AG04449 (cell line): ENCODE measurements at regions not wholly inside any gene's neighbourhood (a gene's known extent, or its start where the extent isn't known, plus 50 kb on each side); places are given as distances from the start of the nearest gene placed in this dataset.

Experiments
- CTCF ChIA-PET: fragments of 350-600 bp; formaldehyde crosslinking; extraction: SDS; loops from one replicate; lab custom pipeline; 2021; ENCODE audit warnings: antibody characterized with exemption; lab: Yijun Ruan, JAX
- POLR2A ChIA-PET: fragments of 400-600, 350-600 bp; formaldehyde crosslinking; extraction: SDS; loops from one replicate; lab custom pipeline; 2020; ENCODE audit warnings: antibody characterized with exemption, inconsistent platforms; lab: Yijun Ruan, JAX
- DNase-seq: peaks from one replicate; pipeline ENCODE4 v3.0.0-alpha.2; 2010; ENCODE audit warnings: low read depth, low spot score
- H3K4me3 ChIP-seq: 2 replicates; pipeline ENCODE4 v1.5.1; 2011; ENCODE audit warnings: low read depth, mild to moderate bottlenecking, control low read depth, low read length
- TF ChIP-seq, protein P1 (sequence below): IDR thresholded peaks from one replicate; pipeline ENCODE4 v1.5.1; 2011; ENCODE audit warnings: mild to moderate bottlenecking, moderate library complexity, low read length, control low read depth, inconsistent platforms; ENCODE audit not compliant: insufficient read depth; ENCODE audit errors: missing control alignments

DNA sequence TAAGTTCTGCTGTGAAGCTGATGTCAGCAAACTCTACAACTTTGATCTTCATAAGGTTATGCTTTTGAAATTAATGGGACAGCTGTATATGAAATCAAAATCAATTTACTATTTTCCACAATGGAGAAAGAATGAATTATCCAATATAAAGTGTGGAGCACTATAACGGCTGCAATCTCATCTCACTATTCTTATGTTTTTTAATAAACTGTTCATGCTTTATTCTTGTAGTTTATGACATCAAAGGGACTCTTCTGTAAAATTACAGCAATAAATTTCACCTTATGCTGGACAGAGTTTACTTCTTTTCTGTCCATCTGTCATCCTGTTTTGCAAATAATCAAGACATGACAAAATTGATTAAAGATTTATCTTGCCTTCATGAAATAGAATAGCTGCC is 192.5 kb downstream of the TECRL start:
- CTCF ChIA-PET, result no interaction called here
- no peak overlapping the region for H3K4me3 ChIP-seq

GRCh38 chr4:64205376-64205775 is 203.9 kb downstream of the TECRL start:
- POLR2A ChIA-PET, result no interaction called here
- no peak for DNase-seq
- no peak overlapping the region for H3K4me3 ChIP-seq
- CTCF ChIA-PET, result no interaction called here
- TF ChIP-seq, protein P1, sequence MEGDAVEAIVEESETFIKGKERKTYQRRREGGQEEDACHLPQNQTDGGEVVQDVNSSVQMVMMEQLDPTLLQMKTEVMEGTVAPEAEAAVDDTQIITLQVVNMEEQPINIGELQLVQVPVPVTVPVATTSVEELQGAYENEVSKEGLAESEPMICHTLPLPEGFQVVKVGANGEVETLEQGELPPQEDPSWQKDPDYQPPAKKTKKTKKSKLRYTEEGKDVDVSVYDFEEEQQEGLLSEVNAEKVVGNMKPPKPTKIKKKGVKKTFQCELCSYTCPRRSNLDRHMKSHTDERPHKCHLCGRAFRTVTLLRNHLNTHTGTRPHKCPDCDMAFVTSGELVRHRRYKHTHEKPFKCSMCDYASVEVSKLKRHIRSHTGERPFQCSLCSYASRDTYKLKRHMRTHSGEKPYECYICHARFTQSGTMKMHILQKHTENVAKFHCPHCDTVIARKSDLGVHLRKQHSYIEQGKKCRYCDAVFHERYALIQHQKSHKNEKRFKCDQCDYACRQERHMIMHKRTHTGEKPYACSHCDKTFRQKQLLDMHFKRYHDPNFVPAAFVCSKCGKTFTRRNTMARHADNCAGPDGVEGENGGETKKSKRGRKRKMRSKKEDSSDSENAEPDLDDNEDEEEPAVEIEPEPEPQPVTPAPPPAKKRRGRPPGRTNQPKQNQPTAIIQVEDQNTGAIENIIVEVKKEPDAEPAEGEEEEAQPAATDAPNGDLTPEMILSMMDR, result no peak

More for the DNA sequence above, 192.5 kb downstream of the TECRL start:
- POLR2A ChIA-PET, result no interaction called here
- no peak for DNase-seq
- TF ChIP-seq, protein P1, result no peak

- TF ChIP-seq, protein P1, result no peak
- no peak for DNase-seq
- ChIA-PET CTCF (no interaction called here), POLR2A (no interaction called here)
- H3K4me3 ChIP-seq, result no peak overlapping the region
These were observed 209.2 kb downstream of the TECRL start for GRCh38 chr4:64200001-64200555.

DNA sequence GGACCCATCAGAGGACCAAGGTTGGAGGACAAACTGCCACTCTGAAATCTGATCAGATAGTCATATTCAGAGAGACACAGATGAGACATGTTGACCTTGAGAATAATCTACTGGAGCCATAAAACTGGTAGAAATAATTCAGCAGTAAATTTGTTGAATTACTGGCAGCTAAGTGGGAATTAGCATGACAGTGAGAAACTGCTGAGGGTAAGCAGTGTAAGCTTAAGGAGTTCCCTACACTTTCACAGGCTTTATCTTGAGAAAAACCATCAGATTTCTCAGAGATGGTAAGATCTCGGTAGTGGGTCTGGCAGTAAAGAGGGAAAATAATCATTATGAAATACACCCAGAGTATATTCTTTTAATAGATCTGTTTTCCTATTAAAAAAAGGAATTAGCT is 213.7 kb downstream of the TECRL start:
- ChIA-PET POLR2A (no interaction called here), CTCF (no interaction called here)
- TF ChIP-seq, protein P1, result no peak

GRCh38 chr4:64192731-64193412 is 216.4 kb downstream of the TECRL start:
- H3K4me3 ChIP-seq, result no peak overlapping the region
- DNase-seq, result no peak
- TF ChIP-seq, protein P1, result no peak
- ChIA-PET POLR2A (no interaction called here), CTCF (no interaction called here)

More for the DNA sequence above, 213.7 kb downstream of the TECRL start:
- no peak overlapping the region for H3K4me3 ChIP-seq
- DNase-seq, result no peak

DNA sequence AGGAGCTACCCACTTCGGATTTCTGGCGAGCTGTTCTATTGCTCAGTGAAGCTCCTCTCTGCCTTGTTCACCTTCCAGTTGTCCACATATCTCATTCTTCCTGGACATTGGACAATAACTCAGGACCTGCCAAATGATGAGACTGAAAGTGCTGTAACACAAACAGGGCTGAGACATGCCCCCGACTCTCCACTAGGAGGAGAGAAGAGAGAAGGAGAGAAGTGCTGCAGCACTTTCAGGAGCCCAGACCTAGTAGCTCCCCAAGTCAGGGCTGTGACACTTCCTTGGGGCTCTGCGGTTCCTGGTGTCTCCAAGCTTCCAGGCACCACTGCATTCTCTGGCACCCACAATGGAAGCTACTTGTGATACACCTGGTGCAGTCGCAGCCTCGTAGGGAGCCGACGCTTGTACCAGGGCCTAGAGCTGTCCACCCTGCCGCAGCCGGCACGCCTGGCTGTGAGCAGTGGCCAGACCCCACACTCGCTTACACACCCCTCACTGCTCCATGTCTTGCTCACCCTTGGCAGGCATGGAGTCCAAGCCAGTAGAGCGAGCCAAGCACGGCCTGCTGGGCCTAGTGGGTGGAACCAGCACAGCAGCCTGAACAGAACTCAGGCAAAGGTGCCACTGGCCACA is 234.9 kb downstream of the TECRL start:
- POLR2A ChIA-PET, result no interaction called here
- CTCF ChIA-PET, result no interaction called here
- no peak overlapping the region for H3K4me3 ChIP-seq
- TF ChIP-seq, protein P1, result no peak
- no peak for DNase-seq
